ENCODE measurements at regions not wholly inside any gene's neighbourhood (a gene's known extent, or its start where the extent isn't known, plus 50 kb on each side); places are given as distances from the start of the nearest gene placed in this dataset.

DNA sequence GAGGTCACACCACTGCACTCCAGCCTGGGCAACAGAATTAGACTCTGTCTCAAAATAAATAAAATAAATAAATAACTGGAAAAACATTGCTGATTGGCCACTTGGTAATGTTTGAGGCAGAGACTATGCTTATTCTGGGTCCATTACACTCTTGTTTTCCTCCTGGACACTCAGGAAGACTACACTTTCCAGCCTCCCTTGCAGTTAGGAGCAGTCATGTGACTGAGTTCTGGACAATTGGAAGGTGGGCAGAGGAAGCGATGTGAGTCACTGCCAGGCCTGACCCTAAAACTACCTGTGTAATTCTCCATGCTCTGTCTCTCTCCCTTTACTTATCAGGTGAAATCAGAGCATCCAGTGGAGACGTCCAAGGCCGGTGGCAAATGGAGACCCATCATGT is 74.4 kb downstream of the VCPKMT start:
- intact Hi-C loops (cut with DNase I; ENCODE audit: low total_unique reads) = no loop called here
- TF ChIP-seq, protein P1, sequence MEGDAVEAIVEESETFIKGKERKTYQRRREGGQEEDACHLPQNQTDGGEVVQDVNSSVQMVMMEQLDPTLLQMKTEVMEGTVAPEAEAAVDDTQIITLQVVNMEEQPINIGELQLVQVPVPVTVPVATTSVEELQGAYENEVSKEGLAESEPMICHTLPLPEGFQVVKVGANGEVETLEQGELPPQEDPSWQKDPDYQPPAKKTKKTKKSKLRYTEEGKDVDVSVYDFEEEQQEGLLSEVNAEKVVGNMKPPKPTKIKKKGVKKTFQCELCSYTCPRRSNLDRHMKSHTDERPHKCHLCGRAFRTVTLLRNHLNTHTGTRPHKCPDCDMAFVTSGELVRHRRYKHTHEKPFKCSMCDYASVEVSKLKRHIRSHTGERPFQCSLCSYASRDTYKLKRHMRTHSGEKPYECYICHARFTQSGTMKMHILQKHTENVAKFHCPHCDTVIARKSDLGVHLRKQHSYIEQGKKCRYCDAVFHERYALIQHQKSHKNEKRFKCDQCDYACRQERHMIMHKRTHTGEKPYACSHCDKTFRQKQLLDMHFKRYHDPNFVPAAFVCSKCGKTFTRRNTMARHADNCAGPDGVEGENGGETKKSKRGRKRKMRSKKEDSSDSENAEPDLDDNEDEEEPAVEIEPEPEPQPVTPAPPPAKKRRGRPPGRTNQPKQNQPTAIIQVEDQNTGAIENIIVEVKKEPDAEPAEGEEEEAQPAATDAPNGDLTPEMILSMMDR (IDR thresholded peaks at IDR 0.05) = no peak
- no peak for TF ChIP-seq POLR2A (IDR thresholded peaks at IDR 0.05)
- H3K4me3 ChIP-seq (ENCODE audit: low read depth, poor library complexity, severe bottlenecking) = no peak overlapping the region
- 92 to 97% methylated on average over 3 of the region's 3 CpGs for WGBS, 2 donors
- DNase-seq (ENCODE audit: low spot score in 2 of 2) = no peak

DNA sequence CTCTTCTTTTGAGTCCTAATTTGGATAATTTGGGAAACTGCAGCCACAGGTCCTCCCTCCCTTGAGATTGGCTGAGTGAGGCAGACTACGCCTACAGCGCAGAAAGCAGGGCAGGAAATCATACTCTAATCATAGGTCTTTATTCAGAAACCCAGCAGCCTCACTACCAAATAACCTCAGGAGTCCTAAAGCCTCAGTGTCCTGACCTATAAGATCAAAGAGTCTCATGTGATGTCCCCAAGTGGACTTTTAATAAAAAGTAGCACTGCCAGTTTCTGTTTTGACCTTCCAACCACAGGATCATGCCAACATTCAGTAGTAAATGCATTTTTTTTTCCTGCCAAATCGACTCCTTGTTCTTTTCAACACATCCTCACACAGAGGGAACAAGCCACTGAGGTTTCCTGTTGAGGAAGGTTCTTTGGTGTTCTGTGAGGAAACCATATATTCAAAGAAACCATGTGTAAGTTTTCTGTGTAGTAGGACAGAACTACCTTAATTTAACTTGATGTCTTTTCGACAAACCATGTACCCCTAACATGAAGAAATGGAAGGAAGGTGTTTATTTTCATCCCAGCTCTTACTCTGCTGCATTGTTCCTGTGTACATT is 72.2 kb downstream of the VCPKMT start:
- DNase-seq (ENCODE audit: low spot score in 2 of 2) = no peak
- no peak overlapping the region for H3K4me3 ChIP-seq (ENCODE audit: low read depth, poor library complexity, severe bottlenecking)
- 59 to 65% methylated on average over 4 of the region's 4 CpGs for WGBS, 2 donors
- intact Hi-C loops (cut with DNase I; ENCODE audit: low total_unique reads) = no loop called here
- TF ChIP-seq POLR2A (IDR thresholded peaks at IDR 0.05) = no peak
- TF ChIP-seq, protein P1 (IDR thresholded peaks at IDR 0.05) = no peak

DNA sequence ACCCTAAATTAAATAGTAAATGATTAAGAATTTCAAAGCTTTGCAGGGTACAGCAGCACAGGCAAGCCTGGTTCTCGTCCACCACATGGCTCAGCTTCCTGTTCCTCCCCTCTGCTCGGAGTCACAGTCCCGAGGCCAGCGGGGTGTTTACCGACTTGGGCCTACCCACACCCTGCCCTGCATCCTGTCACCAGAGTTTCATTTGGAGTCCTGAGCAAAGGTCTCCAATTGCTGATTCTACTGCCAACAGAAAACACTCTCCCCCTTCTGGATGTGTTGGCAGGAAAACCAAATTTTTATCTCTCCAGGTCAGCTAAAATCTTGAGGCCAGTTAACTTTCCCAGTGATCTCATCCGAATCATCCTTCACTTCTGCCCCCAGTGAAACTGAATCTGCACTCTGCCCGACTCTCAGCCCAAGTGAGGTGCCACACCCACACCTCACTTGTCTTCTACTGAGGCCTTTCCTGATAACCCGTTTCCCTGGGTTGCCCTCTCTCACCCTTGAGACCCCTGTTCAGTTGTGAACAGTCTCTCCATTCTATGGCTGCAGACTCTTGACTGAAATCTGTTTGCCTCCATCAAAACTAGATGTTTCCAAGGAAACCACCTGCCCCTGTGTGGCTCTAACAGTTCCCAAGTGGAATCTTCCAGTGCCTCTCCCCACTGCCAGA is 71.2 kb downstream of the VCPKMT start:
- peak; percentile 83 to 96 for DNase-seq (ENCODE audit: low spot score in 2 of 2)
- H3K4me3 ChIP-seq (ENCODE audit: low read depth, poor library complexity, severe bottlenecking) = no peak overlapping the region
- WGBS, 2 donors = 44 to 46% methylated on average over 8 of the region's 8 CpGs
- TF ChIP-seq, protein P1 (IDR thresholded peaks at IDR 0.05) = no peak
- TF ChIP-seq POLR2A (IDR thresholded peaks at IDR 0.05) = no peak
- intact Hi-C loops (cut with DNase I; ENCODE audit: low total_unique reads) = no loop called here

DNA sequence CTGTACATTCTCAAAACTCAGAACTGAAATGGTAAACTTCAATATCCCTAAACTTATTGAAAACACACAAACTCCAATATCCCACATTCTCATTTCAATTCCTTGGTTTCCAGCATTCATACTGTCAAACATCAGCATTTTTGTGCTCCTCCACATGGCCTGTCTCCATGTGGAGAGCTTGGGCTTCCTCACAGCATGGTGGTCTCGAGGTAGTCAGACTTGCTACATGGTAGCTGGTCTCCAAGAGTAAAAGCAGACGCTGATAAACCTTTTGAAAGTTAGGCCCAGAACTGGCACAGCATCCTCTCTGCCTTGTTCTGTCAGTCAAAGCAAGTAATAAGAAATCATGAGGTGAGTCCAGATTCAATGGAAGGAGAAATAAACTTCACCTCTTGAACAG is 70.5 kb downstream of the VCPKMT start:
- DNase-seq (ENCODE audit: low spot score in 2 of 2) = no peak
- no peak overlapping the region for H3K4me3 ChIP-seq (ENCODE audit: low read depth, poor library complexity, severe bottlenecking)
- intact Hi-C loops (cut with DNase I; ENCODE audit: low total_unique reads) = no loop called here
- no peak for TF ChIP-seq POLR2A (IDR thresholded peaks at IDR 0.05)
- TF ChIP-seq, protein P1 (IDR thresholded peaks at IDR 0.05) = no peak
- 96 to 97% methylated on average over 2 of the region's 2 CpGs for WGBS, 2 donors

DNA sequence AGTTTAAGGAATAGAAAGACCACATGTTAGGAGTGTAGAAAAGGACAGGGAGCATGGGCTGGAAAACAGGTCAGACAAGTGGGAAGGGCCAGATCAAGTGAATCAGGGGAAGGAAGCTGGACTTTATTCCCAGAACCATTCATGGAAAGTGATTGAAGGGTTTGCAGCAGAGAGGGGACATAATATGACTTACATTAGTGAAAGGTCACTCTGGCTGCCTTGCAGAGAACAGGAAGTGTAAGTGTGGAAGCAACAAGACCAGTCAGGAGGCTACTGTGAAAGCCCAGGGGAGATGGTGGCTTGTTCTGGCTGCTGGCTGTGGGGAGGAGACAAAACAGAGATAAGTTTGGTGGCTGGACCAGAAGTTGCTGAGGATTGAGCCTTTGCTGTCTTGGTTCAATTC is 69.1 kb downstream of the VCPKMT start:
- H3K4me3 ChIP-seq (ENCODE audit: low read depth, poor library complexity, severe bottlenecking) = no peak overlapping the region
- DNase-seq (ENCODE audit: low spot score in 2 of 2) = no peak
- intact Hi-C loops (cut with DNase I; ENCODE audit: low total_unique reads) = no loop called here
- TF ChIP-seq, protein P1 (IDR thresholded peaks at IDR 0.05) = no peak
- TF ChIP-seq POLR2A (IDR thresholded peaks at IDR 0.05) = no peak

DNA sequence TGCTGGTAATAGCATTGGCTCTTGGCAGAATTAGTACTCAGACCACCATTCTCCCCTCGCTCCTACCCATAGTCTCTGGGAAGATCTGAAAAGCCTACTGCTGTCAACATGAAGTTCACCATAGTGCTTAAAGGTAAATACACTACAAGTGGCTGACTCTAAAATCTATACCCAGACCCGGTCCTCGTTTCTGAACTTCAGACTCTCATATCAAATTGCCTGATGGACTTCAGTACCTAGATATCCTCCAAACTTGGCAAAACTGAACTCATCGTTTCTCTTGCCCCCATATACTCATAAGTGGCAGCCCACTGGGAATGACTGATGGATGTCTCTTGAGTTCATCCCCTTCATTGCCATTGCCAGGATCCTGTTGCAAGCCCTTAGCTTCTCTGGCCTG is 67.3 kb downstream of the VCPKMT start:
- intact Hi-C loops (cut with DNase I; ENCODE audit: low total_unique reads) = no loop called here
- WGBS, 2 donors = 95 to 98% methylated on average over 4 of the region's 4 CpGs
- no peak overlapping the region for H3K4me3 ChIP-seq (ENCODE audit: low read depth, poor library complexity, severe bottlenecking)
- no peak for DNase-seq (ENCODE audit: low spot score in 2 of 2)
- TF ChIP-seq, protein P1 (IDR thresholded peaks at IDR 0.05) = no peak
- TF ChIP-seq POLR2A (IDR thresholded peaks at IDR 0.05) = no peak

All from lower leg skin (tissue), 4 donors.